ENCODE measurements at regions not wholly inside any gene's neighbourhood (a gene's known extent, or its start where the extent isn't known, plus 50 kb on each side); places are given as distances from the start of the nearest gene placed in this dataset.

DNA sequence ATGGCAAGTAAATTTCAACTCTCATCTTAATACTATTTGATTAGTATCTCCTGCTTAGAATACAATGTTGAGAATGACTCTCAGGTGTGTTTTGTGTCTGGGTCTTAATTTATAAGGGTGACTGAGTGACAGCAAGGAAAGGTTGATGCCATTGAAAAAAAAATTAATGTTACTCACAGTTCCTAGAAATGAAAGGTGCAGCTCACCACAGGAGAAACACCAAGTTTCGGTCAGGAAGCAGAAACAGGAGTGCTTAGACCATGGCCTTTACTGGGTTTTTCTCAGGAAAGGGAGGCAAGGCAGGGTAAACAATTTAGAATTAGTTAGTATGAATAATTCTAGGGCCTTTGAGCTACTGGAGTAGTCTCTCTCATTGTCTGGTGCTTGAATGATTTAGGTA lies 159.2 kb upstream of the C9orf72 start:
- Histone ChIP-seq H3K27ac (ENCODE audit: insufficient read depth in 1 of 2, low read depth in 1 of 2, low read length in 2 of 2, poor library complexity in 1 of 2, severe bottlenecking in 2 of 2) (no peak overlapping the region), H3K4me3 (ENCODE audit: control insufficient read depth in 1 of 7, extremely low read depth in 1 of 7, insufficient read depth in 4 of 7, low read depth in 2 of 7, low read length in 6 of 7) (no peak overlapping the region), H3K4me1 (ENCODE audit: control extremely low read depth in 1 of 4, control insufficient read depth in 4 of 4, insufficient read depth in 4 of 4, low read length in 3 of 4) (no peaks in the 10 kb centered on the region), H3K27me3 (replicated peaks in 2 of 5; ENCODE audit: control insufficient read depth in 4 of 5, insufficient read depth in 5 of 5, low read length in 4 of 5) (peaks cover 0 to 3% (median 0%) of the 10 kb centered on the region in 5 experiments), H3K36me3 (ENCODE audit: control insufficient read depth in 4 of 4, insufficient read depth in 4 of 4, low read length in 3 of 4) (no peaks in the 10 kb centered on the region), H3K9me3 (ENCODE audit: control extremely low read depth in 1 of 5, control insufficient read depth in 4 of 5, insufficient read depth in 2 of 5, low read depth in 1 of 5, low read length in 4 of 5) (peaks cover 0 to 8% (median 0%) of the 10 kb centered on the region in 5 experiments)
- CTCF ChIA-PET: no interaction called here
- WGBS (ENCODE audit: insufficient coverage): no CpG with 5 or more reads among the region's 1 CpG
- no peak for DNase-seq
- POLR2A ChIA-PET: no interaction called here

DNA sequence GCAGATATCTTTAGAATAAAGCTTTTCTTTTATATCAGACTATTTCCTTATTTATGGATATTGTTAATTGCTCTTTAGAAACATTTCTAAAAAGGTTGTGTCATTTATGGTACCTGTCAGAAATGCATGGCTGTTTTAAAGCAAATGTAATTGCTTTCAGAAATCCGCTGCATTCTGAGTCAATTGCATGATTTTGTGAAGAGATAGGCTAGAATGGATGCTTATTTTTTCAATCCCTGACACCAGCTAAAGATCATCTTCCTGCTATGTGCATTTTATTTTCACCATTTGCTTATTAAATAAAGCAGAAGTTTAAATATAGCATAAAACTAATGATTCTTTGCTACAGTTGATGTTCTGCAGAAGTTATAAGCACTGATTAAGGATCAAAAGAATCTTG lies 170.2 kb upstream of the C9orf72 start:
- H3K27ac ChIP-seq (ENCODE audit: insufficient read depth in 1 of 2, low read depth in 1 of 2, low read length in 2 of 2, poor library complexity in 1 of 2, severe bottlenecking in 2 of 2): no peak overlapping the region
- CTCF ChIA-PET: interaction anchor here (0.6 kb wide), 1 partner anchor 29 kb away, joined by 3 read pairs; no protein-coding TSS in a partner anchor
- no peak overlapping the region for H3K4me3 ChIP-seq (ENCODE audit: control insufficient read depth in 1 of 7, extremely low read depth in 1 of 7, insufficient read depth in 4 of 7, low read depth in 2 of 7, low read length in 6 of 7)
- H3K36me3 ChIP-seq (ENCODE audit: control insufficient read depth in 4 of 4, insufficient read depth in 4 of 4, low read length in 3 of 4): no peaks in the 10 kb centered on the region
- 100% methylated on average over 1 of the region's 1 CpG for WGBS (ENCODE audit: insufficient coverage)
- peaks cover 0 to 10% (median 0%) of the 10 kb centered on the region in 5 experiments for H3K9me3 ChIP-seq (ENCODE audit: control extremely low read depth in 1 of 5, control insufficient read depth in 4 of 5, insufficient read depth in 2 of 5, low read depth in 1 of 5, low read length in 4 of 5)
- H3K4me1 ChIP-seq (ENCODE audit: control extremely low read depth in 1 of 4, control insufficient read depth in 4 of 4, insufficient read depth in 4 of 4, low read length in 3 of 4): no peaks in the 10 kb centered on the region
- DNase-seq: no peak
- POLR2A ChIA-PET: no interaction called here
- peaks cover 0 to 8% (median 0%) of the 10 kb centered on the region in 5 experiments for H3K27me3 ChIP-seq (replicated peaks in 2 of 5; ENCODE audit: control insufficient read depth in 4 of 5, insufficient read depth in 5 of 5, low read length in 4 of 5)

DNA sequence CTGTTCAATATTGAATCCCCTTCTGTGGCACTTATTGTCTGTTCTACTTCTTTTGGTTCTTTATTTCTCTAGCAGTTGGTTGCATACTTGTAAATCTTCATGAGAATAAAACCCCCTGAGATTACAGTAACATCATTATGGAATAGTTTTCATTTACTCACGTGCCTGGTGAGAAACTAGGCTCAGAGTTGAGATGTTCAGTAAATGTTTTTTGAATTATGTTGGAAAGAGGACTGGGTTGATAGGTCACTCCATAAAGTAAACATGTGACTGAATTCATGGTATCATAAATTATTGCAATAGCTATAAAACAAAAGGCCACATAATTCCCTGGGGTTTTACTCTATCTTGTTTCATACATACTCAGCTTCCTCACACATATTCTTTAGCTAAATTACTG lies 174.2 kb upstream of the C9orf72 start:
- CTCF ChIA-PET: interaction anchor here (1.4 kb wide), 1 partner anchor 21 kb away, joined by 4 read pairs; no protein-coding TSS in a partner anchor
- Histone ChIP-seq H3K36me3 (ENCODE audit: control insufficient read depth in 4 of 4, insufficient read depth in 4 of 4, low read length in 3 of 4) (no peaks in the 10 kb centered on the region), H3K27ac (ENCODE audit: insufficient read depth in 1 of 2, low read depth in 1 of 2, low read length in 2 of 2, poor library complexity in 1 of 2, severe bottlenecking in 2 of 2) (no peak overlapping the region), H3K27me3 (replicated peaks in 2 of 5; ENCODE audit: control insufficient read depth in 4 of 5, insufficient read depth in 5 of 5, low read length in 4 of 5) (peaks cover 0 to 8% (median 0%) of the 10 kb centered on the region in 5 experiments), H3K4me3 (ENCODE audit: control insufficient read depth in 1 of 7, extremely low read depth in 1 of 7, insufficient read depth in 4 of 7, low read depth in 2 of 7, low read length in 6 of 7) (no peak overlapping the region), H3K9me3 (ENCODE audit: control extremely low read depth in 1 of 5, control insufficient read depth in 4 of 5, insufficient read depth in 2 of 5, low read depth in 1 of 5, low read length in 4 of 5) (no peaks in the 10 kb centered on the region), H3K4me1 (ENCODE audit: control extremely low read depth in 1 of 4, control insufficient read depth in 4 of 4, insufficient read depth in 4 of 4, low read length in 3 of 4) (no peaks in the 10 kb centered on the region)
- POLR2A ChIA-PET: no interaction called here
- DNase-seq: no peak
- WGBS (ENCODE audit: insufficient coverage): no CpG with 5 or more reads among the region's 1 CpG

DNA sequence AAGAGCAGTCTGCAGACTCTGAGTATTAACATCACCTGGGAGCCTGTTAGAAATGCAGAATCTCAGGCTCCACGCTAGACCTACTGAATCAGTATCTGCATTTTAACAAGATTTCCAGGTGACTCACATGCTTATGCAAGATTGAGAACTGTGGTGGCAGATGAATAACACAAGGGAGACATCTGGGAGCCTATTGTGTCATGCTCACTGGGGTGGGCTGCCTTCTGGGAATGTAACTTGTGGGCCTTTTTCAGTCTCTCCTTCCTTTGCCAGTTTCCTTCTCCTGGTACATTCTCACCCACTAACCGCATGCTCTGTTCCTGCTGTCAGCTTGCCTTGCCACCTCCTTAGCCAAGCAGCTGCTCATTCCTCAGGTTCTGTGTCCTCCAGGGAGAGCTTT lies 176.6 kb upstream of the C9orf72 start:
- Histone ChIP-seq H3K9me3 (ENCODE audit: control extremely low read depth in 1 of 5, control insufficient read depth in 4 of 5, insufficient read depth in 2 of 5, low read depth in 1 of 5, low read length in 4 of 5) (no peaks in the 10 kb centered on the region), H3K4me3 (ENCODE audit: control insufficient read depth in 1 of 7, extremely low read depth in 1 of 7, insufficient read depth in 4 of 7, low read depth in 2 of 7, low read length in 6 of 7) (no peak overlapping the region), H3K4me1 (ENCODE audit: control extremely low read depth in 1 of 4, control insufficient read depth in 4 of 4, insufficient read depth in 4 of 4, low read length in 3 of 4) (no peaks in the 10 kb centered on the region), H3K27ac (ENCODE audit: insufficient read depth in 1 of 2, low read depth in 1 of 2, low read length in 2 of 2, poor library complexity in 1 of 2, severe bottlenecking in 2 of 2) (no peak overlapping the region), H3K36me3 (ENCODE audit: control insufficient read depth in 4 of 4, insufficient read depth in 4 of 4, low read length in 3 of 4) (no peaks in the 10 kb centered on the region), H3K27me3 (replicated peaks in 2 of 5; ENCODE audit: control insufficient read depth in 4 of 5, insufficient read depth in 5 of 5, low read length in 4 of 5) (peaks cover 0 to 6% (median 0%) of the 10 kb centered on the region in 5 experiments)
- DNase-seq: no peak
- ChIA-PET CTCF (no interaction called here), POLR2A (no interaction called here)
- 90% methylated on average over 2 of the region's 2 CpGs for WGBS (ENCODE audit: insufficient coverage)

DNA sequence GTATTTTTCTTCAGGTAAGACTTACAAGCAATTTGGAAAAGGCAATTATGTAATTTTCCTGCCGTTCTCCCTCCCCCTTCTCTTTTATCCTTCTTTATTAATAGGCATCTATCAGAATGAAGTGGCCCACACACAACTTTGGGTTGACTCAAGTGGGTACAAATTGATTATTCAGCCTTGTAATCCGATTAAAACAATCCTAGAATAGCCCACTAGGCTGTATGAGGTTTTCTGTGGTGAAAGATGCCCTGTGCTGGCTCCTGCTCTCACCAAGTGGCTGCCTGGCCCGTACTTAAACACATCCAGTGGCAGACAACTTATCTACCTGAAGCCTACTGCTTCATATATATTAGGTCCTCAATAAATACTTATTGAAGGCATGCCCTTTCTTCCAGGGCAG lies 177.3 kb upstream of the C9orf72 start:
- WGBS (ENCODE audit: insufficient coverage): 100% methylated on average over 2 of the region's 3 CpGs
- Histone ChIP-seq H3K36me3 (ENCODE audit: control insufficient read depth in 4 of 4, insufficient read depth in 4 of 4, low read length in 3 of 4) (no peaks in the 10 kb centered on the region), H3K9me3 (ENCODE audit: control extremely low read depth in 1 of 5, control insufficient read depth in 4 of 5, insufficient read depth in 2 of 5, low read depth in 1 of 5, low read length in 4 of 5) (no peaks in the 10 kb centered on the region), H3K4me1 (ENCODE audit: control extremely low read depth in 1 of 4, control insufficient read depth in 4 of 4, insufficient read depth in 4 of 4, low read length in 3 of 4) (no peaks in the 10 kb centered on the region), H3K27ac (ENCODE audit: insufficient read depth in 1 of 2, low read depth in 1 of 2, low read length in 2 of 2, poor library complexity in 1 of 2, severe bottlenecking in 2 of 2) (no peak overlapping the region), H3K27me3 (replicated peaks in 2 of 5; ENCODE audit: control insufficient read depth in 4 of 5, insufficient read depth in 5 of 5, low read length in 4 of 5) (peaks cover 0 to 4% (median 0%) of the 10 kb centered on the region in 5 experiments), H3K4me3 (ENCODE audit: control insufficient read depth in 1 of 7, extremely low read depth in 1 of 7, insufficient read depth in 4 of 7, low read depth in 2 of 7, low read length in 6 of 7) (no peak overlapping the region)
- ChIA-PET POLR2A (no interaction called here), CTCF (no interaction called here)
- DNase-seq: no peak

DNA sequence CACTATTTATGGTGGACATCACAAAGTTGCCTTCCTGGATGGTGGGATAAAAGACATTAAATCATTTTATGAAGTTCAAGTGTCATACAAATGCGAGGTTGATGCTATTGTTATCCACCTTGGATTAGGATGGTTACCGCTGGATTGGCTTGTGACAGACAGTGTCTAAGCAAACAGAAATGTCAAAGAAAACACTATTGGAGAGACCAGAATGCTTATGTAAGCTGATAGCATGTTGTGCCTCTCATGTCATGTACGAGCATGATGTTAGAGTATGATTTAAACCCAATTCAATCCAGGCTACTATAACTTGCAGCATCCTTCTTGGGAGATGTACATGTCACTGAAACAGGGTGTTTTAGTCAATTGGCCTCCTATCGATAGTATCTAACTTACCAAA lies 178.8 kb upstream of the C9orf72 start:
- H3K4me3 ChIP-seq (ENCODE audit: control insufficient read depth in 1 of 7, extremely low read depth in 1 of 7, insufficient read depth in 4 of 7, low read depth in 2 of 7, low read length in 6 of 7): no peak overlapping the region
- no peak for DNase-seq
- peaks cover 0 to 2% (median 0%) of the 10 kb centered on the region in 5 experiments for H3K27me3 ChIP-seq (replicated peaks in 2 of 5; ENCODE audit: control insufficient read depth in 4 of 5, insufficient read depth in 5 of 5, low read length in 4 of 5)
- H3K27ac ChIP-seq (ENCODE audit: insufficient read depth in 1 of 2, low read depth in 1 of 2, low read length in 2 of 2, poor library complexity in 1 of 2, severe bottlenecking in 2 of 2): no peak overlapping the region
- no peaks in the 10 kb centered on the region for H3K36me3 ChIP-seq (ENCODE audit: control insufficient read depth in 4 of 4, insufficient read depth in 4 of 4, low read length in 3 of 4)
- ChIA-PET POLR2A (no interaction called here), CTCF (no interaction called here)
- no peaks in the 10 kb centered on the region for H3K9me3 ChIP-seq (ENCODE audit: control extremely low read depth in 1 of 5, control insufficient read depth in 4 of 5, insufficient read depth in 2 of 5, low read depth in 1 of 5, low read length in 4 of 5)
- 93% methylated on average over 3 of the region's 4 CpGs for WGBS (ENCODE audit: insufficient coverage)
- no peaks in the 10 kb centered on the region for H3K4me1 ChIP-seq (ENCODE audit: control extremely low read depth in 1 of 4, control insufficient read depth in 4 of 4, insufficient read depth in 4 of 4, low read length in 3 of 4)

DNA sequence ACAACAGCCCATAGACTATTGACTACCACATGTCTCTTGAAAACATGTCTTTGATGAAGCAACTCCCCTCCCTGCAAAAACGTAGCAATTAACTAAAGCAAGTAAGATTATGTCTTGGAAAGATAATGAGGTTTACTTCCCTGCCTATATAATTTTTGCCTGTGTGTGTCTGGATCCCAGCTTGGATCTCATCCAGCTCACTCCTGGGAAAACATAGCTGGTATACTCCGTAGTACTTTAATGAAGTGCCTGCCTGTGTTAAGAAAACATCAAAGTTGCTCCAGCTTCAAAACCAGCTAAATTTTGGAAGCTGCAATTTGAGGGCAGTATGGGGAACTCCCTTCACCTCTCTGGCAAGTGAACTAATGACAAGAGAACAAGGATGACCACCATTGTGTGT lies 182.6 kb upstream of the C9orf72 start:
- 60% methylated on average over 1 of the region's 2 CpGs for WGBS (ENCODE audit: insufficient coverage)
- CTCF ChIA-PET: no interaction called here

More for the DNA sequence above, 182.6 kb upstream of the C9orf72 start:
- Histone ChIP-seq H3K27me3 (replicated peaks in 2 of 5; ENCODE audit: control insufficient read depth in 4 of 5, insufficient read depth in 5 of 5, low read length in 4 of 5) (no peaks in the 10 kb centered on the region), H3K4me3 (ENCODE audit: control insufficient read depth in 1 of 7, extremely low read depth in 1 of 7, insufficient read depth in 4 of 7, low read depth in 2 of 7, low read length in 6 of 7) (no peak overlapping the region), H3K27ac (ENCODE audit: insufficient read depth in 1 of 2, low read depth in 1 of 2, low read length in 2 of 2, poor library complexity in 1 of 2, severe bottlenecking in 2 of 2) (no peak overlapping the region), H3K9me3 (ENCODE audit: control extremely low read depth in 1 of 5, control insufficient read depth in 4 of 5, insufficient read depth in 2 of 5, low read depth in 1 of 5, low read length in 4 of 5) (no peaks in the 10 kb centered on the region), H3K4me1 (ENCODE audit: control extremely low read depth in 1 of 4, control insufficient read depth in 4 of 4, insufficient read depth in 4 of 4, low read length in 3 of 4) (no peaks in the 10 kb centered on the region), H3K36me3 (ENCODE audit: control insufficient read depth in 4 of 4, insufficient read depth in 4 of 4, low read length in 3 of 4) (no peaks in the 10 kb centered on the region)
- DNase-seq: no peak
- POLR2A ChIA-PET: no interaction called here
